SK-N-SH (cell line): ENCODE measurements at regions not wholly inside any gene's neighbourhood (a gene's known extent, or its start where the extent isn't known, plus 50 kb on each side); places are given as distances from the start of the nearest gene placed in this dataset.

Experiments
- CTCF ChIA-PET: fragments of 300-600, 350-600 bp; formaldehyde crosslinking; extraction: SDS; loops from one replicate; lab custom pipeline; 2021; lab: Yijun Ruan, JAX
- POLR2A ChIA-PET: fragments of 350-600 bp; sonication (Branson Sonifier 250); formaldehyde crosslinking; extraction: SDS; loops from one replicate; lab custom pipeline; 2020; ENCODE audit warnings: antibody characterized with exemption, inconsistent platforms; lab: Yijun Ruan, JAX
- DNase-seq: peaks from one replicate; pipeline ENCODE4 v3.0.0; 2012
- H2AFZ ChIP-seq: fragments of 200-600 bp; sonication (generic); 2 replicates; pipeline ENCODE4 v1.8.1; 2016; ENCODE audit warnings: antibody characterized with exemption, mild to moderate bottlenecking, low read depth
- H3F3A ChIP-seq: fragments of 200-600 bp; sonication (generic); replicated peaks from 2 replicates; pipeline ENCODE3; 2016; ENCODE audit warnings: antibody characterized with exemption, mild to moderate bottlenecking; ENCODE audit not compliant: insufficient read depth
- H3K27ac ChIP-seq, 2 experiments: fragments of 200-500 bp in 1 of 2; fragments of 200-600 bp in 1 of 2; sonication (Bioruptor generic) in 1 of 2; sonication (generic), shearing (Covaris generic) in 1 of 2; 2 replicates each; pipeline versions ENCODE4 v1.5.1 to v1.6.1; 2014 to 2016; ENCODE audit warnings: low read depth in 2 of 2, inconsistent platforms in 1 of 2, low read length in 1 of 2, mild to moderate bottlenecking in 1 of 2, mixed read lengths in 1 of 2
- H3K27me3 ChIP-seq: fragments of 200-600 bp; sonication (generic), shearing (Covaris generic); 2 replicates; pipeline ENCODE4 v1.6.1; 2016; ENCODE audit warnings: mixed run types; ENCODE audit not compliant: insufficient read depth
- H3K36me3 ChIP-seq, 2 experiments: fragments of 200-500 bp in 1 of 2; fragments of 200-600 bp in 1 of 2; sonication (Bioruptor generic) in 1 of 2; sonication (generic) in 1 of 2; replicated peaks in 1 of 2; 2 replicates each; pipeline versions ENCODE3 to v1.5.1; 2014 to 2016; ENCODE audit warnings: low read length in 1 of 2, mild to moderate bottlenecking in 1 of 2; ENCODE audit not compliant: insufficient read depth in 2 of 2, control insufficient read depth in 1 of 2
- H3K4me1 ChIP-seq, 2 experiments: fragments of 200-500 bp in 1 of 2; fragments of 200-600 bp in 1 of 2; sonication (Bioruptor generic) in 1 of 2; sonication (generic), shearing (Covaris generic) in 1 of 2; 2 replicates each; pipeline versions ENCODE4 v1.5.1 to v1.6.1; 2014 to 2016; ENCODE audit warnings: low read depth in 1 of 2, low read length in 1 of 2, mixed run types in 1 of 2; ENCODE audit not compliant: insufficient read depth in 2 of 2, control insufficient read depth in 1 of 2
- H3K4me2 ChIP-seq: fragments of 200-600 bp; sonication (generic), shearing (Covaris generic); 2 replicates; pipeline ENCODE4 v1.6.1; 2017; ENCODE audit warnings: mixed run types
- H3K4me3 ChIP-seq, 2 experiments: fragments of 200-500 bp in 1 of 2; fragments of 200-600 bp in 1 of 2; sonication (Bioruptor generic) in 1 of 2; sonication (generic), shearing (Covaris generic) in 1 of 2; 2 replicates each; pipeline versions ENCODE4 v1.5.1 to v1.8.1; 2014 to 2016; ENCODE audit warnings: low read depth in 2 of 2, inconsistent platforms in 1 of 2, low read length in 1 of 2, mild to moderate bottlenecking in 1 of 2, mixed read lengths in 1 of 2, moderate library complexity in 1 of 2
- H3K79me2 ChIP-seq: fragments of 200-600 bp; sonication (generic); 2 replicates; pipeline ENCODE4 v1.8.1; 2017; ENCODE audit warnings: mild to moderate bottlenecking; ENCODE audit not compliant: insufficient read depth
- H3K9ac ChIP-seq: fragments of 200-600 bp; sonication (generic); 2 replicates; pipeline ENCODE4 v1.6.1; 2017; ENCODE audit warnings: mixed run types
- H3K9me2 ChIP-seq: fragments of 200-600 bp; sonication (generic); 2 replicates; pipeline ENCODE4 v1.6.1; 2017; ENCODE audit warnings: mixed run types
- H3K9me3 ChIP-seq: fragments of 200-600 bp; sonication (generic); 2 replicates; pipeline ENCODE4 v1.6.1; 2017; ENCODE audit warnings: mixed run types, mild to moderate bottlenecking, moderate library complexity
- H4K20me1 ChIP-seq: fragments of 200-600 bp; sonication (generic); 2 replicates; pipeline ENCODE4 v1.6.1; 2017; ENCODE audit warnings: mild to moderate bottlenecking, mixed run types; ENCODE audit not compliant: insufficient read depth
- ELF1 ChIP-seq: IDR thresholded peaks from 2 replicates; pipeline ENCODE4 v1.4.0; 2012
- FOXM1 ChIP-seq: IDR thresholded peaks from 2 replicates; pipeline ENCODE4 v1.4.0; 2012; ENCODE audit warnings: low read depth, mild to moderate bottlenecking
- GABPA ChIP-seq: IDR thresholded peaks from 2 replicates; pipeline ENCODE4 v1.4.0; 2012; ENCODE audit warnings: low read depth, mild to moderate bottlenecking
- JUND ChIP-seq: IDR thresholded peaks from 2 replicates; pipeline ENCODE4 v1.4.0; 2012
- MXI1 ChIP-seq: IDR thresholded peaks from 2 replicates; pipeline ENCODE4 v1.6.1; 2012; ENCODE audit warnings: mild to moderate bottlenecking, low read depth, low read length, improper control_type of control experiment
- NFIC ChIP-seq: IDR thresholded peaks from 2 replicates; pipeline ENCODE4 v1.4.0; 2012; ENCODE audit warnings: borderline replicate concordance
- NRF1 ChIP-seq: IDR thresholded peaks from 2 replicates; pipeline ENCODE4 v1.6.1; 2012; ENCODE audit warnings: low read depth, mild to moderate bottlenecking, low read length
- PBX3 ChIP-seq: IDR thresholded peaks from 2 replicates; pipeline ENCODE4; 2012
- RCOR1 ChIP-seq: fragments of 150-350 bp; IDR thresholded peaks from 2 replicates; pipeline ENCODE4 v1.6.1; 2017; ENCODE audit warnings: antibody characterized with exemption, low read length
- REST ChIP-seq: IDR thresholded peaks from 2 replicates; pipeline ENCODE4 v1.6.1; 2012; ENCODE audit warnings: mild to moderate bottlenecking, low read depth, low read length, moderate library complexity
- RXRA ChIP-seq: IDR thresholded peaks from 2 replicates; pipeline ENCODE4 v1.4.0; 2012; ENCODE audit warnings: low read depth, mild to moderate bottlenecking, borderline replicate concordance
- TAF1 ChIP-seq: IDR thresholded peaks from 2 replicates; pipeline ENCODE4 v1.6.1; 2012; ENCODE audit warnings: low read depth, mild to moderate bottlenecking, low read length, moderate library complexity, borderline replicate concordance
- TCF12 ChIP-seq: IDR thresholded peaks from 2 replicates; pipeline ENCODE4 v1.4.0; 2012
- ZBTB33 ChIP-seq: IDR thresholded peaks from 2 replicates; pipeline ENCODE4 v1.4.0; 2012; ENCODE audit warnings: low read depth, borderline replicate concordance
- WGBS: methylation state at CpG from one replicate; pipeline ENCODE4 v1.1.6; 2017; ENCODE audit warnings: low lambda C conversion rate; 5-methylcytosine and 5-hydroxymethylcytosine counted together
- TF ChIP-seq, protein P1 (sequence below): fragments of 200-600 bp; sonication (generic); IDR thresholded peaks from 2 replicates; pipeline ENCODE4 v1.6.1; 2017; ENCODE audit warnings: antibody characterized with exemption, mild to moderate bottlenecking, moderate library complexity
- TF ChIP-seq, protein P2 (sequence below): fragments of 150-350 bp; IDR thresholded peaks from 2 replicates; pipeline ENCODE4 v1.6.1; 2017; ENCODE audit warnings: antibody characterized with exemption, low read length, low read depth, borderline replicate concordance

GRCh38 chr13:73224703-73225102, 165.9 kb downstream of the KLF5 start:
- H3K9me2 ChIP-seq = no peaks in the 10 kb centered on the region
- no peak overlapping the region for H2AFZ ChIP-seq
- no peak overlapping the region for H3K27ac ChIP-seq
- H3K9ac ChIP-seq = no peak overlapping the region
- H3K9me3 ChIP-seq = no peaks in the 10 kb centered on the region
- no peaks in the 10 kb centered on the region for H3K4me1 ChIP-seq
- no peaks in the 10 kb centered on the region for H3K79me2 ChIP-seq
- no peaks in the 10 kb centered on the region for H3K36me3 ChIP-seq
- no peaks in the 10 kb centered on the region for H3K27me3 ChIP-seq
- no peak overlapping the region for H3K4me2 ChIP-seq
- H3K4me3 ChIP-seq = no peak overlapping the region
- TF ChIP-seq JUND = no peak
- TF ChIP-seq GABPA = no peak
- TF ChIP-seq, protein P1, sequence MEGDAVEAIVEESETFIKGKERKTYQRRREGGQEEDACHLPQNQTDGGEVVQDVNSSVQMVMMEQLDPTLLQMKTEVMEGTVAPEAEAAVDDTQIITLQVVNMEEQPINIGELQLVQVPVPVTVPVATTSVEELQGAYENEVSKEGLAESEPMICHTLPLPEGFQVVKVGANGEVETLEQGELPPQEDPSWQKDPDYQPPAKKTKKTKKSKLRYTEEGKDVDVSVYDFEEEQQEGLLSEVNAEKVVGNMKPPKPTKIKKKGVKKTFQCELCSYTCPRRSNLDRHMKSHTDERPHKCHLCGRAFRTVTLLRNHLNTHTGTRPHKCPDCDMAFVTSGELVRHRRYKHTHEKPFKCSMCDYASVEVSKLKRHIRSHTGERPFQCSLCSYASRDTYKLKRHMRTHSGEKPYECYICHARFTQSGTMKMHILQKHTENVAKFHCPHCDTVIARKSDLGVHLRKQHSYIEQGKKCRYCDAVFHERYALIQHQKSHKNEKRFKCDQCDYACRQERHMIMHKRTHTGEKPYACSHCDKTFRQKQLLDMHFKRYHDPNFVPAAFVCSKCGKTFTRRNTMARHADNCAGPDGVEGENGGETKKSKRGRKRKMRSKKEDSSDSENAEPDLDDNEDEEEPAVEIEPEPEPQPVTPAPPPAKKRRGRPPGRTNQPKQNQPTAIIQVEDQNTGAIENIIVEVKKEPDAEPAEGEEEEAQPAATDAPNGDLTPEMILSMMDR = no peak
- TF ChIP-seq NRF1 = no peak
- no peak for TF ChIP-seq PBX3
- no peak for TF ChIP-seq NFIC
- no peak for TF ChIP-seq TAF1
- TF ChIP-seq, protein P2, sequence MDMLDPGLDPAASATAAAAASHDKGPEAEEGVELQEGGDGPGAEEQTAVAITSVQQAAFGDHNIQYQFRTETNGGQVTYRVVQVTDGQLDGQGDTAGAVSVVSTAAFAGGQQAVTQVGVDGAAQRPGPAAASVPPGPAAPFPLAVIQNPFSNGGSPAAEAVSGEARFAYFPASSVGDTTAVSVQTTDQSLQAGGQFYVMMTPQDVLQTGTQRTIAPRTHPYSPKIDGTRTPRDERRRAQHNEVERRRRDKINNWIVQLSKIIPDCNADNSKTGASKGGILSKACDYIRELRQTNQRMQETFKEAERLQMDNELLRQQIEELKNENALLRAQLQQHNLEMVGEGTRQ = no peak
- no peak for TF ChIP-seq ELF1
- TF ChIP-seq TCF12 = no peak
- no peak for TF ChIP-seq MXI1
- no peak for TF ChIP-seq RCOR1
- no peak for TF ChIP-seq ZBTB33
- TF ChIP-seq FOXM1 = no peak
- TF ChIP-seq REST = no peak
- no peak for TF ChIP-seq RXRA
- 26% methylated on average over 1 of the region's 1 CpG for WGBS
- H4K20me1 ChIP-seq = no peaks in the 10 kb centered on the region
- no peak for DNase-seq
- POLR2A ChIA-PET = no interaction called here
- CTCF ChIA-PET = no interaction called here
- no peaks in the 10 kb centered on the region for H3F3A ChIP-seq
